Urothelium cell line (cell line): ENCODE measurements at regions not wholly inside any gene's neighbourhood (a gene's known extent, or its start where the extent isn't known, plus 50 kb on each side); places are given as distances from the start of the nearest gene placed in this dataset.
"Not testable (repeated sequence)": the region's sequence is repeated elsewhere in the genome, so short reads cannot be mapped to it uniquely, and the experiment has no call there.

ENCODE experiments used
- DNase-seq: peaks from one replicate; pipeline ENCODE4 v3.0.0; 2011; ENCODE audit warnings: low spot score, mixed read lengths
- FAIRE-seq: peaks from 2 replicates; lab custom pipeline; 2011; peaks lifted over from hg19 to GRCh38; lab: Jason Lieb, UNC

DNA sequence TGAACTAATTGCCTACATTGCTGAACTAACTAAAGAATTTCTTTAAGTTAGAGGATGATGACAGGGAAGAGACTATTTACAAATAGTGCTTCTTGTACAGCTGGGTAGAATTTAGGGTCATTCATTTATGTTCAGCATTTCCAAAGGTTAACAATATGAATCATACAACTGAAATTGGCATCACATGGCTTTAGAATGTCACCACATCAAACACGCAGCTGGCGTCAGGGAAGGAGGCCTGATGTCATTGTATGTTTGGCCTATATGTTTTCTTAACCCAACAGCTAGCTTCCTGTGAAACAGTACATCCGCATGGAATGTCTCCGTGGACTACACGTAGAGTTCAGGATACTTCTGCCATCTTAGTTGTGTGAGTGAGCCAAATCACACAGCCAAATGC, 99.0 kb upstream of the TNFSF11 start:
- DNase-seq (no peak), FAIRE-seq (no peak)

DNA sequence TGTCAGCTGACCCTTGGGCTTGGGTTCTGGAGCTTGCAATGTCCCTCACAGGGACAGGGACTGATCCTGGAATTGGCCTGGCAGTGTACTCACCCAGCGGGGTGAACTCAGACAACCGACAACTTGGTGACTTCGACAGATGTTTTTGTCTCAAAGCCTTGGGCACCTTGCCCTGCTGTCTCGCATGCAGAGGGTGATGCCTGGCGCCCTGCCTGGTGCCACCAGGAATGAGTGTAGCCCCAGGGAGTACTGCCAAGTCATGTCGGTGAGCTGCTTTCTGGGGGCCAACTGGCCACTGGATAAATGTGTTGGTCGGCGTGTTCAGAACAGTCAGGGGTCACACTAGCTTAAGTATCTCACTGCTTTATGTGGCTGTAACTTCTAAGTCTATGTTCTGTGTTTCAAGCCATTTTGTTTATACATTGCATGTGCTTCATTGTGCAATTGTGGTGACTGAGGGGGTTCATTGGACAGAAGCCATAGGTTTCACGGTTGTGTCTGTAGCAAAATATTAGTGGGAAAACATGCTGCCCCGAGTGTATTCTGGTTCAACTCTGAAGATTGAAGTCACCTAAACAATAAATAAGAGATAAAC, 96.3 kb upstream of the TNFSF11 start:
- DNase-seq (no peak), FAIRE-seq (no peak)

DNA sequence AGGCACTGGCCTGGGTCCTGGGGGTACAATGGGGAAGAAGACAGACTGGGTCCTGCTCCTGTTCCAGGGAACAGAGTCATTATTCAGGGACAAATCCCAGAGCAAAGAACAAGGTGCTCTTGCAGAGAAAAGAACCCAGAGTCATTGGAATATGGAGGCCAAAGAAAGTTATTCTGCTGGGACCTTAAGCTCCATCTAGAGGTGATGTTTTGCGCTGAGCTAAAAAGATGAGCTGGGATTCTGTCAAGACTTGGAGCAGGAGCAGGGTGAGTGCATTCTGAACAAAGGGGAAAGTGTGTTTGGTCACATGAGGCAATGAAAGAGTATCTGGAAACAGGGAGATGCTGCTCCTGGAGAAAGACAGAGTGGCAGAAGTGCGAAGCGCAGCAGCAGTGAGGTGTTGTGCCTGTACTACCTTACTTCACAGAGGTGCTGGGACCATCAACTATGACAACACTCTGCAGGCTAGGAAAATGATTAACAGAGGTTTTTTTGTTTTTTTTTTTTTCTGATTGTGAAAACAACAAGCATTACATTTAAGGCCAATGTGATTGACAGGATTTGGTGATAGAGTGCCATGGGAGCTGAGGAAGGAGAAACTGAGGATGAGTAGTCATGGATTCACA, 95.3 kb upstream of the TNFSF11 start:
- no peak for FAIRE-seq
- DNase-seq, result no peak

DNA sequence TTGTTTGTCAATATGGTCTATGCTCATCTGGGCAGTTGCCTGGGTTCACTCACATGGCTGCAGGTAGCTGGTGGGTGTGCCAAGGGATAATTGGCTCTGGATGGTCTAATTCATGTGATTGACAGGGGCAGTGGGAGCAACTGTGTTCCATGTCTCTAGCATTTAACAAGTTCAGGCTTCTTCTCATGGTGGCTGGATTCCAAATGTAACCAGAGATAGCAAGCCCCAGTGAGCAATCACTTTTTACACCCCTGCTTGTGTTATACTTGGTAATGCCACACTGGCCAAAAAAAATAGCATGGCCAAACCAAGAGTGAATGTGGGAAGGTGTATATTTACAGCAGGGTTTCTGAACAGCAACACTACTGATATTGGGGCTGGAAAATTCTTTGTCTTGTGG, 89.6 kb upstream of the TNFSF11 start:
- FAIRE-seq, result no peak
- DNase-seq, result no peak

DNA sequence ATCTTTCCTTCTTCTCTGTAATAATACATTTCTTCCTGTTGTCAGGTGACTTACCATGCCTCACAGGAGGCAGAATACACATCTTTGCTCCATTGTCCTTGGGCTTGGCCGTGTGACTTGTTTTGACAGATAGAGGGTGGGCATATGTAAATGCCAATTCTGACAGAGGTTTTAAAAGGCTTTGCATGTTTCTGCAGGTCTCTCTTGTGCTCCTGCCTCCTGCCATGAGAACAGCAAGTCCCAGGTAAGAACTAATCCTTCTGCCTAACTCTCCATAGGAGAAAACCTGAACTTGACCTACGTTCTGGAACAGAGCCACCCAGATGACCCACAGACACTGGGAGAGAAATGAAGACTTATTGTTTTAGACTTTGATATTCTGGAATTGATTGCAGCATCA, 88.7 kb upstream of the TNFSF11 start:
- FAIRE-seq (no peak), DNase-seq (no peak)

DNA sequence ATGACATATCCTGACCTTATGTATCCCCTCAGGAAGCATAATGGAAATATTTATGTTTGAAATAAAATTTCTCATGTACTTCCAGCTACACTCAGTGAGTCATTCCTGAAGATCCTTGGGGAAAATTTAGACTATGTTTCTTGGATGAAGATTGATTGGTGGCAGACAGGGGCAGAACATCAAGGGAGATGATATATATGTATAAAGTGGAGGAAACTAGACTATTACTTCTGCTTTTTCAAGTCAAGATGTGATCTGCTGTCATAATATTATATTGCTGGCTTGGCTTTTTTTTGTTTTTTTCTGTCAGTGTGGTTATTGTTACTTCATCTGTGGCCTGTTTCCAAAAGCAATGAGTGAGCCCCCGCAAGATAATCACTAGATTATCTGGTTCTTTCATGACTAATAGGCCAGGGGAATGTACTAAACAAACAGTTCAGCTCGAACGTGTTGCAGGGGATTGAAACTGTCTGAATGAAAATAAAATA, 87.2 kb upstream of the TNFSF11 start:
- FAIRE-seq (no peak), DNase-seq (peak; percentile 51)

DNA sequence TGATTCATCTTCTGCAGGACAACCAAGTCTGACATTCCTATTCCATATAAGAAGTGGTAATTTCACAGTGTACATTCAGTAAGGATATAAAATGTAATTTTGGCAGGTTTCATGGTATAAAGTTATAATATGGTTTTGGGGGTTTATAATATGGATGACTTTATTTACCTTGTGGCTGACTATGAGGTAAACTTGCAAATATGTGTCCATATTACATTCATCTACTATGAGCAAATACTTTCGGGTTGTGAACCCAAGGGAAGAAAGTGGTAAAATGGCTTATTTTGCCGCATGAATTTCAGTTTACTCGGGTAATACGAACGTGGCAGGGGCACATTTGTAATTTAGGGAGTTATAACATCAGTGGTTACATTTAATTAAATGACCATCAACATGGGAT, 86.7 kb upstream of the TNFSF11 start:
- no peak for DNase-seq
- no peak for FAIRE-seq

DNA sequence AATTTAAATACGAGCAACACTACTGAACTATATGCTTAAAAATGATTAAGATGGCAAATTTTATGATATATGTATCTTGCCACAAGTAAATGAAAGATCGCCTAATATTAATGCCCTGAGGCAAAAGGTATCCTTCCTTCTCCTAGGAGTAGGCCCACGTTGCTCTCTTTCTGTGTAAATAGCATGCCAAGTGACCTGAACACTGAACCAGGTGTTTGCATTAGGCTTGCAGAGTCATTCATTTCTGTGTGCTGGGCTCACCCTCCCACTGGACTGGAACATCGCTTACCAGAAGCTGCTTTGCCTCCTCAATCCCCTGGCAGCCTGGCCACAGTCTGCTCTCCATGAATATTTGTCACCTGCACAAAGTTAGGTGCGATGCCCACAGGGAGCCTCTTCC, 83.3 kb upstream of the TNFSF11 start:
- FAIRE-seq (no peak), DNase-seq (no peak)

DNA sequence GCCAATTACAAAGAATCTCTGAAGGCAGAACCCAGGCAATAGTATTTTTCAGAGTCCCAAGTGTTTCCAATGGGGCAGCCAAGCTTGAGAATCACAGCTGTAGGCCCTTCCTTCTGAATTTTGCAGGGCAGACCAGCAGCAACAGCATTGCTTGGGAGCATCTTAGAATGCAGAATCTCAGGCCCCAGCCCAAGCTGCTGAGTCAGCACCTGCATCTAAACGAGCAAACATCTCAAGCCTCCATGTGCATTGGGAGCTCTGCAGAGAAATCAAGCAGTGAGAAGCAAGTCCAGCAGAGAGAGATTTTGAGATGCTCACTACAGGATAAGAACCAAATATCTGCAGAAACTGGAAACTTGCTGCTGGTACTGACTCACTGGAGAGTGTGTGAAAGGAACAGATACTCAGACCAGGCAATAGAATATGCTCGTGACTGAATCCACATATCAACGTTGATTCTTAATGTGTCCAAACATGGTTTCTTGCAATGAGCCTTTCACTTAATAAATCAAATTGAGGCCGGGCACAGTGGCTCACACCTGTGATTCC, 81.5 kb upstream of the TNFSF11 start:
- FAIRE-seq, result no peak
- DNase-seq, result no peak

DNA sequence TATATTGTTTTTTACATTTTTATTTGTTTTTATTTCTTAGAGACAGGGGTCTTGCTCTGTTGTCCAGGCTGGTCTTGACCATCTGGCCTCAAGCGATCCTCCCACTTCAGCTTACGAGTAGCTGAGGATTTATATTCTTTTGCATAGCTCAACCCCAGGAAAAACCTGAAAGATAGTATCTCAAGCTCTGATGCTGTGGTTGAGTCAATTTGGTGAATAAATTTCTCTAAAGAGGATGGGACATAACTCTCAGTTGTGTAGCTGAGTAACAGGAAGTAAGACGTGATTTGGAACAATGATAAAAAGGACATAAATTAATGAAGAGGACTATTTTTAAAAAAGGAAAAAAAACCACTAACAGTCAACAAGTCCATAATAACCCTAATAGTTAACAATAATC, 79.8 kb upstream of the TNFSF11 start:
- FAIRE-seq (no peak), DNase-seq (no peak)

DNA sequence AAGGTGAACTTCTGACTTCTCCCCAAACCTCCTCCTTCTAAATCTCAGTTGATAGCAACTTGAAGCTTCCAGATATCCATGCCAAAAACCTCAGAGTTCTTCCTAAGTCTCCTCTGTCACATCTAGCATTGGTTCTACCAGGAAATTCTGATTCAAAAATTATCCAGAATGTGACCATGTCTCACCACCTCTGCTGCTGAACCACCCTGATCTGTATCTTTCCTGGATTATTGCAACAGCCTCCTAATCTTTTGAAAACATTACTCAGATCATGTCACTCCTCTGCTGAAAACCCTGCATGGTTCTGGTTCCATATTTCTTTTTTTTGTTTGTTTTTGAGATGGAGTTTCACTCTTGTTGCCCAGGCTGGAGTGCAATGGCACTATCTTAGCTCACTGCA, 78.7 kb upstream of the TNFSF11 start:
- FAIRE-seq (no peak), DNase-seq (no peak)

DNA sequence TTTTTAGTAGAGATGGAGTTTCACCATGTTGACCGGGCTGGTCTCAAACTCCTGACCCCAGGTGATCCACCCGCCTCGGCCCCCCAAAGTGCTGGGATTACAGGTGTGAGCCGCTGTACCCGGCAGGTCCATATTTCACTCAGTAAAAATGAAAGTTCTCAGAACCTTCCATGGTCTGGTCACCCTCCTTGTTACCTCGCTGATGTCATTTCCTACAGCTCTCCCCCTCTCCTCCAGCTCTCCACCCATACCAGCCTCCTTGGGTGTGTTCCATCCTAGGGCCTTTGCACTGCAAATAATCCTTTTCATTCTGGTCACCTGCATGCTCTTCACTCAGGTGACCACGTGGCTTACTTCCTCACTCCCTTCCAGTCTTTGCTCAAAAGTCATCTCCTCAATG, 78.2 kb upstream of the TNFSF11 start:
- DNase-seq (no peak), FAIRE-seq (no peak)

DNA sequence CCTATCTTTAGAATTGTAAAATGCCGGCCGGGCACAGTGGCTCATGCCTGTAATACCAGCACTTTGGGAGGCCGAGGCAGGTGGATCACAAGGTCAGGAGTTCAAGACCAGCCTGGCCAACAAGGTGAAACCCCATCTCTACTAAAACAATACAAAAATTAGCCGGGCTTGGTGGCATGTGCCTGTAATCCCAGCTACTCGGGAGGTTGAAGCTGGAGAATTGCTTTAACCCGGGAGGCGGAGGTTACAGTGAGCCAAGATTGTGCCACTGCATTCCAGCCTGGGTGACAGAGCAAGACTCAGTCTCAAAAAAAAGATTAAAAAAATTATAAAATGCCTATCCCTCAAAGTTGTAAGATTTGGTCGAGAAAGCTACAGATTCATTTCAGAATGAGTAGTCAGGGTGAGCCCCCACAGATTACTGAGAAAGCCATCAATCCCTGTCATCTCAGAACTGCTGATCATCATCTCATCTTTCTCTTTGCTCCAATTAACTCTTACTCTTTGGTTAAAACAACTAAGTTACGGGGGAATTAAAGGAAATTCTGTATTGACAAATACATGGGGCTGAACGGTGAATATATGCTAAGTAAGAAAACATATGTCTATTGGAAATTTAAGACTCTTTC, 76.9 kb upstream of the TNFSF11 start:
- DNase-seq, FAIRE-seq: not testable (repeated sequence)

DNA sequence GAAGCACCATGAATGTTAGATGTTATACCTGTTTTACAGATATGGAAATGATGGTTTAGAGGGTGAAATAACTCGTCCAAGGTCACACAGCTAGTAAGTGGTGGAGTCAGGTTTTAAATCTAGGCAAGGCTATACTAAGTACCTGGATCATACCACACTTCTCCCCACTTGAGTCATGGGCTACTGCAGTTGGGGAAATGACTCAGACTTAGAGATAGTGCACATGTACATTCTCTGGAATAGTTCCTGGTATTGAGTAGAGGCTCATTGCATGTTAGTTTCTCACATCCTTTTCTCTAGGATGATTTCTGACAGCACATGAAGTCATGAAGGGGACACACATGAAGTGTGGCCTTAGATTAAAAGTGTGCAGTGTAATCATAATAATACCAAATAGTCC, 76.2 kb upstream of the TNFSF11 start:
- FAIRE-seq, result no peak
- peak; percentile 24 for DNase-seq

DNA sequence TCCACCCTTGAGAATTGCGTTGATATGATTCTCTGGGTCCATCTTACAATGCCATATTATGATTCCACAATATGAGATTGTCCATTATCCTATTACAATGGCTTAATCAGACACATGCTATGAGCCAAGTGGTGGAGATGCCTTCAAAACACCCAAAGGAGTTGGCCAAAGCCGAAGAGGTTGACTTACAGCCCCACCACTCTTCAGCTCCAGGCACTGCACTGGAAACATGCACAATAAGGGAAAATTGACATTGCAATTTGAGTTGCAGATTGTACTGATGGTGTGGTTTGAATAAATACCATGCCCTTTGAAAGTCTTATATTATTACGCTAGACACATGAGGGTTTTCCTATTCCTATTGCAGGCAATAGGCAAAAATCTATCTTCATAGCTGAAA, 75.4 kb upstream of the TNFSF11 start:
- no peak for DNase-seq
- FAIRE-seq, result no peak
